SU-DHL-6 (cell line): ENCODE measurements at regions not wholly inside any gene's neighbourhood (a gene's known extent, or its start where the extent isn't known, plus 50 kb on each side); places are given as distances from the start of the nearest gene placed in this dataset.

Experiments
- H2AFZ ChIP-seq: fragments of 200-600 bp; sonication (generic); 2 replicates; pipeline ENCODE4 v1.6.1; 2014; ENCODE audit warnings: low read depth, mild to moderate bottlenecking, moderate library complexity, mixed read lengths, antibody characterized with exemption, low read length; ENCODE audit not compliant: severe bottlenecking
- H3F3A ChIP-seq: fragments of 200-600 bp; shearing (Covaris generic); 2 replicates; pipeline ENCODE4 v1.6.0; 2016; ENCODE audit warnings: antibody characterized with exemption, mild to moderate bottlenecking; ENCODE audit not compliant: insufficient read depth
- H3K27ac ChIP-seq: fragments of 200-600 bp; sonication (generic); 2 replicates; pipeline ENCODE4 v1.5.1; 2016; ENCODE audit warnings: low read depth, mild to moderate bottlenecking, low read length, moderate library complexity, mixed read lengths
- H3K27me3 ChIP-seq: fragments of 200-600 bp; sonication (generic), shearing (Covaris generic); 2 replicates; pipeline ENCODE4 v1.6.0; 2014; ENCODE audit warnings: mild to moderate bottlenecking, low read length
- H3K36me3 ChIP-seq: fragments of 200-600 bp; sonication (generic); 2 replicates; pipeline ENCODE4 v1.6.1; 2014; ENCODE audit warnings: mild to moderate bottlenecking, low read length, mixed read lengths
- H3K4me2 ChIP-seq: fragments of 300-600, 200-600 bp; shearing (Covaris generic), sonication (generic); 2 replicates; pipeline ENCODE4 v1.6.0; 2014; ENCODE audit warnings: low read length, low read depth, mild to moderate bottlenecking; ENCODE audit not compliant: poor library complexity, severe bottlenecking
- H3K4me3 ChIP-seq: fragments of 200-600 bp; sonication (generic); 2 replicates; pipeline ENCODE4 v1.5.1; 2014; ENCODE audit warnings: antibody characterized with exemption, low read length, mild to moderate bottlenecking, mixed read lengths; ENCODE audit not compliant: insufficient read depth, poor library complexity, severe bottlenecking
- H3K79me2 ChIP-seq: fragments of 200-600 bp; sonication (generic); 2 replicates; pipeline ENCODE4 v1.6.1; 2014; ENCODE audit warnings: mild to moderate bottlenecking, low read length, moderate library complexity; ENCODE audit not compliant: insufficient read depth
- H3K9ac ChIP-seq: fragments of 200-600 bp; sonication (generic); 2 replicates; pipeline ENCODE4 v1.7.0; 2014; ENCODE audit warnings: mild to moderate bottlenecking, low read length
- H3K9me2 ChIP-seq: fragments of 200-600 bp; sonication (generic); replicated peaks from 2 replicates; pipeline ENCODE4 v1.6.1; 2014; ENCODE audit warnings: low read length; ENCODE audit not compliant: insufficient read depth
- H3K9me3 ChIP-seq: fragments of 200-600 bp; sonication (generic); 2 replicates; pipeline ENCODE4 v1.6.1; 2014; ENCODE audit warnings: low read length, mixed read lengths; ENCODE audit not compliant: insufficient read depth
- H4K20me1 ChIP-seq: fragments of 200-600 bp; sonication (generic); 2 replicates; pipeline ENCODE4 v1.6.1; 2014; ENCODE audit warnings: low read depth, mild to moderate bottlenecking, antibody characterized with exemption, low read length, moderate library complexity, mixed read lengths
- EZH2phosphoT487 ChIP-seq: fragments of 200-600 bp; sonication (generic), shearing (Covaris generic); conservative IDR thresholded peaks from 2 replicates; pipeline ENCODE4 v1.6.1; 2018; ENCODE audit warnings: mild to moderate bottlenecking, antibody characterized with exemption, low read length, moderate library complexity, mixed read lengths
- TF ChIP-seq, protein P1 (sequence below): fragments of 200-600 bp; sonication (generic); IDR thresholded peaks from one replicate; pipeline ENCODE4 v1.5.1; 2017; ENCODE audit warnings: antibody characterized with exemption, mild to moderate bottlenecking, low read length, moderate library complexity; ENCODE audit not compliant: insufficient read depth, poor library complexity, severe bottlenecking

DNA sequence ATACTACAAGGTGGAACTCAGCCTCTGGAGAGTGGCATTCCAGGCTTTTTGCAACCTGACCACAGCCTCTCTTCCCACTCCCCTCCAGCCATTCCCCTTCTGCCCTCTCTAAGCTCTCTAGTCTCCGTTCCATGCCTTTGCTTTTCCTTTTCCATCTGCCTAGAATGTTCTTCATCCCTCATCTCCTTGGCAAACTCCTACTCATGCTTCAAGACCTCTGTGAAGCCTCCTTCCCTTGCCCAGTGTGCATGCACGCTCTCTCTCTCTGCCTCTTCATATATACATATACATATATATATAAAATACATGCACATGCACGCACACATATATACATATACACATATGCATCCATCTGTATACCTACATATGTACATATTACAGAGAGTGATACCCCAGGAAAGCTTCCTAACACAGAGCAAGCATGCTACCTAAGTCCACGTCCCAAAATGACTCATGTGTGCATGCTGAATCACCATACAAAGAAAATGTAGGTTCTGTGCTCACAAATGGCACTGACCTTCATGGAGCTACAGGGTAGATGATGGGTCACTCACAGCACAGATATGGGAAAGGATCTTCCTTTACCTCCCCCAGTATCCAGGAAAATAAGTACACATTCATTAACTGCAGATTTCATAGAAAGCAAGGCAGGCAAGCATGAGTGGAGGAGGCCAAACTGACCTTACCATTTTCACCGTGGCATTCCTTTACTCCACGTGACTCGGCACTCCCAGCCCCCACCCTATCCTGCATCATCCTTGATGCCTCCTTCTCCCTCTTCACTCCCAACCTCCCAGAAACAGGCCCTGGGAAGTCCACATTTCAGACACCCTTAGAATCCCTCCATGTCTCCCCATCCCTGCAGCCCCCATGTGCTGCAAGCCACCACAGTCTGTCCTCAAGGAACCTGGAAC is 238.4 kb upstream of the ZMIZ1 start:
- Histone ChIP-seq H3K27ac (no peak overlapping the region), H4K20me1 (no peaks in the 10 kb centered on the region)
- TF ChIP-seq, protein P1, sequence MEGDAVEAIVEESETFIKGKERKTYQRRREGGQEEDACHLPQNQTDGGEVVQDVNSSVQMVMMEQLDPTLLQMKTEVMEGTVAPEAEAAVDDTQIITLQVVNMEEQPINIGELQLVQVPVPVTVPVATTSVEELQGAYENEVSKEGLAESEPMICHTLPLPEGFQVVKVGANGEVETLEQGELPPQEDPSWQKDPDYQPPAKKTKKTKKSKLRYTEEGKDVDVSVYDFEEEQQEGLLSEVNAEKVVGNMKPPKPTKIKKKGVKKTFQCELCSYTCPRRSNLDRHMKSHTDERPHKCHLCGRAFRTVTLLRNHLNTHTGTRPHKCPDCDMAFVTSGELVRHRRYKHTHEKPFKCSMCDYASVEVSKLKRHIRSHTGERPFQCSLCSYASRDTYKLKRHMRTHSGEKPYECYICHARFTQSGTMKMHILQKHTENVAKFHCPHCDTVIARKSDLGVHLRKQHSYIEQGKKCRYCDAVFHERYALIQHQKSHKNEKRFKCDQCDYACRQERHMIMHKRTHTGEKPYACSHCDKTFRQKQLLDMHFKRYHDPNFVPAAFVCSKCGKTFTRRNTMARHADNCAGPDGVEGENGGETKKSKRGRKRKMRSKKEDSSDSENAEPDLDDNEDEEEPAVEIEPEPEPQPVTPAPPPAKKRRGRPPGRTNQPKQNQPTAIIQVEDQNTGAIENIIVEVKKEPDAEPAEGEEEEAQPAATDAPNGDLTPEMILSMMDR: no peak
- no peak for TF ChIP-seq EZH2phosphoT487

DNA sequence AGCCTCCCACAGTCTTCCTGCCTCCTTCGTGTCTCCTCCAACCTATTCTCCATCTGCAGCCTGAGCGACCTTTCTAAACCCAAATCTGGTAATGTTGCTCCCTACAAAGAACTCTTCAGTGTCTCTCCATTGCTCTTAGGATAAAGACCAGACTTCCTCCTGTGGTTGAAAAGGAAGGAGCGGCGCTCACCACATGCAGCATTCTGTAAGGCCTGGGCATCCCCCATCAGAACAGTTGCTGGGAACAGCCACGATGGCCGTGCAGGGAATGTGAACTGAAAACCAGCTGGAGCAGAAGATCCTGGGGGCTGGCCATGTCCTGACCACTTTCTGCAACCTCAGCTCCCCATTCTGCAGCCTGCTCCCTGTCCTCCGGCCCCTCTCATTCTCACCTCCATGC is 237.8 kb upstream of the ZMIZ1 start:
- H3K4me2 ChIP-seq: no peak overlapping the region
- H4K20me1 ChIP-seq: no peaks in the 10 kb centered on the region
- H3K9ac ChIP-seq: no peak overlapping the region
- no peaks in the 10 kb centered on the region for H3K9me2 ChIP-seq
- no peak overlapping the region for H3K4me3 ChIP-seq
- H3K27ac ChIP-seq: no peak overlapping the region
- H3K27me3 ChIP-seq: no peaks in the 10 kb centered on the region
- no peak overlapping the region for H2AFZ ChIP-seq
- H3K79me2 ChIP-seq: no peaks in the 10 kb centered on the region
- no peaks in the 10 kb centered on the region for H3K36me3 ChIP-seq
- TF ChIP-seq EZH2phosphoT487: no peak
- TF ChIP-seq, protein P1: no peak
- H3F3A ChIP-seq: no peaks in the 10 kb centered on the region
- H3K9me3 ChIP-seq: no peaks in the 10 kb centered on the region

More for the DNA sequence above, 238.4 kb upstream of the ZMIZ1 start:
- H3K4me3 ChIP-seq: no peak overlapping the region
- H3K36me3 ChIP-seq: no peaks in the 10 kb centered on the region
- no peaks in the 10 kb centered on the region for H3K79me2 ChIP-seq
- no peak overlapping the region for H3K9ac ChIP-seq
- no peak overlapping the region for H2AFZ ChIP-seq
- no peaks in the 10 kb centered on the region for H3K9me2 ChIP-seq
- H3K27me3 ChIP-seq: no peaks in the 10 kb centered on the region
- H3K9me3 ChIP-seq: no peaks in the 10 kb centered on the region
- no peak overlapping the region for H3K4me2 ChIP-seq
- no peaks in the 10 kb centered on the region for H3F3A ChIP-seq

DNA sequence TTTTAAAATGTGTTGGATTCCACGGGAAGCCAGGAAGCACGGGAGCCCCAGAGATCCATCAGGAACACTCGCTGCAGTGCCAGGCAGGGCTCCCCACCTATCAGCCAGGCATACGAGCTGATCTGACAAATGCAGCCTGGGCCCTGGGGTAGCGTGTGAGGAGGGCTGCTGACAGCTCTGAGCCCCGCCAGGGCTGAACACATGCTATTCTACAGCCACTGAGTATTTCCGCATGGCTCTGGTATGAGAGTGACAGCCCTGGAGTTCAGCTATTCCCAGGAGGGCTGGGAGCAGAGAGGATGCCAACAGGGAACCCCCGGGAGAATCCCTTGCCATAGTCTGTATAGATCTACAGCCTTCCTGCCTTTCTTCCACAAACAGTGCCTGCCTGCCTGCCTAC is 237.3 kb upstream of the ZMIZ1 start:
- TF ChIP-seq, protein P1: no peak
- no peak for TF ChIP-seq EZH2phosphoT487
- Histone ChIP-seq H3K4me3 (no peak overlapping the region), H3K9me3 (no peaks in the 10 kb centered on the region), H2AFZ (no peak overlapping the region), H3K27me3 (no peaks in the 10 kb centered on the region), H3K79me2 (no peaks in the 10 kb centered on the region), H3K9ac (no peak overlapping the region), H3K27ac (no peak overlapping the region), H3K4me2 (no peak overlapping the region), H3K9me2 (no peaks in the 10 kb centered on the region), H3K36me3 (no peaks in the 10 kb centered on the region), H4K20me1 (no peaks in the 10 kb centered on the region), H3F3A (no peaks in the 10 kb centered on the region)
